ENCODE measurements at regions not wholly inside any gene's neighbourhood (a gene's known extent, or its start where the extent isn't known, plus 50 kb on each side); places are given as distances from the start of the nearest gene placed in this dataset.
"Not testable (repeated sequence)": the region's sequence is repeated elsewhere in the genome, so short reads cannot be mapped to it uniquely, and the experiment has no call there.

DNA sequence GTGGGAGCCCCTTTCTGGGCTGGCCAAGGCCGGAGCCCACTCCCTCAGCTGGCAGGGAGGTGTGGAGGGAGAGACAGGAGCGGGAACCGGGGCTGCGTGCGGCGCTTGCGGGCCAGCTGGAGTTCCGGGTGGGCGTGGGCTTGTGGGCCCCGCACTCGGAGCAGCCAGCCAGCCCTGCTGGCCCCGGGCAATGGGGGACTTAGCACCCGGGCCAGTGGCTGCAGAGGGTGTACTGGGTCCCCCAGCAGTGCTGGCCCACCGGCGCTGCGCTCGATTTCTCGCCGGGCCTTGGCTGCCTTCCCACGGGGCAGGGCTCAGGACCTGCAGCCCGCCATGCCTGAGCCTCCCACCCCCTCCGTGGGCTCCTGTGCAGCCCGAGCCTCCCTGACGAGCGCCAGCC is 1082.5 kb downstream of the PCDH17 start:
- H3K4me1 ChIP-seq (ENCODE audit: control insufficient read depth, low read depth, low read length); H3K9me3 ChIP-seq (ENCODE audit: control insufficient read depth, low read depth, low read length); H3K27me3 ChIP-seq (ENCODE audit: control insufficient read depth, insufficient read depth, low read length); H3K27ac ChIP-seq (ENCODE audit: low read length); H3K9ac ChIP-seq (ENCODE audit: low read length); H3K4me3 ChIP-seq (ENCODE audit: low read length); H3K36me3 ChIP-seq (ENCODE audit: control insufficient read depth, low read depth, low read length): not testable (repeated sequence)

DNA sequence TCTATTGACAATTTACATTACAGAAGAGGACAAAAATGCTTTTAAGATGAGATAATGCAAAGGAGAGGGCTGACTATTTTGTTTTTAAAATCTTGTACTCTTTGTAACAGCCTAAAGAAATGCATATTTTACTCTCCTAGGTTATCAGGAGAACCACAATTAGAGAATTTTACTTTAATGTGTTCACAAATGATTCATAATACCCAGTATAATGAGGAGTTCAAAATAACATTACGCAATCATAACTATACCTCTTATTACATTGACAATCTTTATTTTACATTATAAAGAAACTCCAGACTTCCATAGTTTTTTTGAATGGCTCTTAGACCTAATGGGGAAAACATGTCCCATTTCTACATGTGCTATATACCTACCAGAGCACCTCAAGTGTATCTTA is 1089.7 kb downstream of the PCDH17 start:
- Histone ChIP-seq H3K4me1 (ENCODE audit: control insufficient read depth, low read depth, low read length) (peaks cover 4% of the 10 kb centered on the region), H3K27ac (ENCODE audit: low read length) (no peak overlapping the region), H3K9ac (ENCODE audit: low read length) (no peak overlapping the region), H3K4me3 (ENCODE audit: low read length) (no peak overlapping the region), H3K9me3 (ENCODE audit: control insufficient read depth, low read depth, low read length) (no peaks in the 10 kb centered on the region), H3K27me3 (ENCODE audit: control insufficient read depth, insufficient read depth, low read length) (no peaks in the 10 kb centered on the region), H3K36me3 (ENCODE audit: control insufficient read depth, low read depth, low read length) (no peaks in the 10 kb centered on the region)

DNA sequence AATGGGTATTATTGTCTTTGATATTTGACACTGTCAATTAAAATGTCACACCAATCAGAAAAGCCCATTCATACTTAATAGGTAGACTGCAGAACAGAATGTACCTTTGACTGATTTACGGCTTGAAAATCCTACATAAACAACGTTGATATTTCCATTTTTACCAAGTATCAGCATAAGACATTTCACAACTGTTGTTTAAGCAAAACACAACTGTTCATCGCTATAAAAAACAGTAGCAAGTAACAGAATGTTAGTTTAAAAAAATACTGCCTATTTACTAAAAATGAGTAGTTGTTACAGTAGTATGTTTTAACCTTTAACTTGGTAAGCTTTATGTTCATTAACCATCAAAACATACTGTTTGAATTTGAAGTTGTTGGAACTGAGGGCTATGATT is 1096.6 kb downstream of the PCDH17 start:
- H3K9me3 ChIP-seq (ENCODE audit: control insufficient read depth, low read depth, low read length), result no peaks in the 10 kb centered on the region
- H3K27me3 ChIP-seq (ENCODE audit: control insufficient read depth, insufficient read depth, low read length), result no peaks in the 10 kb centered on the region
- H3K4me3 ChIP-seq (ENCODE audit: low read length), result no peak overlapping the region
- peaks cover 17% of the 10 kb centered on the region for H3K4me1 ChIP-seq (ENCODE audit: control insufficient read depth, low read depth, low read length)
- no peak overlapping the region for H3K9ac ChIP-seq (ENCODE audit: low read length)
- H3K27ac ChIP-seq (ENCODE audit: low read length), result no peak overlapping the region
- no peaks in the 10 kb centered on the region for H3K36me3 ChIP-seq (ENCODE audit: control insufficient read depth, low read depth, low read length)

GRCh38 chr13:58729361-58729760 is 1097.8 kb downstream of the PCDH17 start:
- Histone ChIP-seq H3K4me1 (ENCODE audit: control insufficient read depth, low read depth, low read length) (peaks cover 17% of the 10 kb centered on the region), H3K27me3 (ENCODE audit: control insufficient read depth, insufficient read depth, low read length) (no peaks in the 10 kb centered on the region), H3K36me3 (ENCODE audit: control insufficient read depth, low read depth, low read length) (no peaks in the 10 kb centered on the region), H3K9me3 (ENCODE audit: control insufficient read depth, low read depth, low read length) (no peaks in the 10 kb centered on the region), H3K9ac (ENCODE audit: low read length) (no peak overlapping the region), H3K27ac (ENCODE audit: low read length) (no peak overlapping the region), H3K4me3 (ENCODE audit: low read length) (no peak overlapping the region)

GRCh38 chr13:58744686-58745085 is 1113.1 kb downstream of the PCDH17 start:
- Histone ChIP-seq H3K4me3 (ENCODE audit: low read length) (no peak overlapping the region), H3K27me3 (ENCODE audit: control insufficient read depth, insufficient read depth, low read length) (no peaks in the 10 kb centered on the region), H3K27ac (ENCODE audit: low read length) (no peak overlapping the region), H3K9ac (ENCODE audit: low read length) (no peak overlapping the region), H3K36me3 (ENCODE audit: control insufficient read depth, low read depth, low read length) (no peaks in the 10 kb centered on the region), H3K9me3 (ENCODE audit: control insufficient read depth, low read depth, low read length) (no peaks in the 10 kb centered on the region), H3K4me1 (ENCODE audit: control insufficient read depth, low read depth, low read length) (no peaks in the 10 kb centered on the region)

DNA sequence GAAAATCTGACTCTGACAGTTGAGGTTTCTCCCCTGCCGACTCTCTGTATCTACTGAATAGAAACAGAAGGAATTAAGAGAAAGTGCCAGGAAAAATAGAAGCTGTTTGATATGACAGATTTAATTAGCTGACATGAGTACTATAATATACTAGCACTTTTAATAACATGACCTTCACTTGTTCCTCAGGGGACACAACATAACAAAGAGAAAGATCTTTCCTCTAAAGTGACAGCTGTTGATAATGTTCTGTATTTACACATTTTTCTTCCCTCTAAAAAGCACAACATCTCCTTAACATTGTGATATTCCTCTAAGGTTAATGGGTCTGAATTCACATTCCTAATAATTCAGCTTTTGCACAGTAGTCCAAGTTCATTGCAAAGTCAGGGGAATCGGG is 1136.0 kb downstream of the PCDH17 start:
- Histone ChIP-seq H3K27me3 (ENCODE audit: control insufficient read depth, insufficient read depth, low read length) (no peaks in the 10 kb centered on the region), H3K9me3 (ENCODE audit: control insufficient read depth, low read depth, low read length) (no peaks in the 10 kb centered on the region), H3K4me1 (ENCODE audit: control insufficient read depth, low read depth, low read length) (no peaks in the 10 kb centered on the region), H3K36me3 (ENCODE audit: control insufficient read depth, low read depth, low read length) (no peaks in the 10 kb centered on the region), H3K27ac (ENCODE audit: low read length) (no peak overlapping the region), H3K4me3 (ENCODE audit: low read length) (no peak overlapping the region), H3K9ac (ENCODE audit: low read length) (no peak overlapping the region)

- no peak overlapping the region for H3K27ac ChIP-seq (ENCODE audit: low read length)
- H3K36me3 ChIP-seq (ENCODE audit: control insufficient read depth, low read depth, low read length), result no peaks in the 10 kb centered on the region
- no peaks in the 10 kb centered on the region for H3K27me3 ChIP-seq (ENCODE audit: control insufficient read depth, insufficient read depth, low read length)
- H3K9ac ChIP-seq (ENCODE audit: low read length), result no peak overlapping the region
- no peak overlapping the region for H3K4me3 ChIP-seq (ENCODE audit: low read length)
- H3K4me1 ChIP-seq (ENCODE audit: control insufficient read depth, low read depth, low read length), result no peaks in the 10 kb centered on the region
- H3K9me3 ChIP-seq (ENCODE audit: control insufficient read depth, low read depth, low read length), result no peaks in the 10 kb centered on the region
Measured at GRCh38 chr13:58773280-58773859, 1141.8 kb downstream of the PCDH17 start.

- no peak overlapping the region for H3K9ac ChIP-seq (ENCODE audit: low read length)
- no peaks in the 10 kb centered on the region for H3K9me3 ChIP-seq (ENCODE audit: control insufficient read depth, low read depth, low read length)
- H3K27ac ChIP-seq (ENCODE audit: low read length), result no peak overlapping the region
- H3K27me3 ChIP-seq (ENCODE audit: control insufficient read depth, insufficient read depth, low read length), result no peaks in the 10 kb centered on the region
- H3K4me3 ChIP-seq (ENCODE audit: low read length), result no peak overlapping the region
- no peaks in the 10 kb centered on the region for H3K36me3 ChIP-seq (ENCODE audit: control insufficient read depth, low read depth, low read length)
- no peaks in the 10 kb centered on the region for H3K4me1 ChIP-seq (ENCODE audit: control insufficient read depth, low read depth, low read length)
Measured at GRCh38 chr13:58782736-58783135, 1151.2 kb downstream of the PCDH17 start.

GRCh38 chr13:58792854-58793253 is 1161.3 kb downstream of the PCDH17 start:
- H3K27me3 ChIP-seq (ENCODE audit: control insufficient read depth, insufficient read depth, low read length), result no peaks in the 10 kb centered on the region
- H3K4me3 ChIP-seq (ENCODE audit: low read length), result no peak overlapping the region
- H3K9me3 ChIP-seq (ENCODE audit: control insufficient read depth, low read depth, low read length), result no peaks in the 10 kb centered on the region
- H3K4me1 ChIP-seq (ENCODE audit: control insufficient read depth, low read depth, low read length), result peaks cover 14% of the 10 kb centered on the region
- H3K36me3 ChIP-seq (ENCODE audit: control insufficient read depth, low read depth, low read length), result no peaks in the 10 kb centered on the region
- no peak overlapping the region for H3K9ac ChIP-seq (ENCODE audit: low read length)
- no peak overlapping the region for H3K27ac ChIP-seq (ENCODE audit: low read length)

DNA sequence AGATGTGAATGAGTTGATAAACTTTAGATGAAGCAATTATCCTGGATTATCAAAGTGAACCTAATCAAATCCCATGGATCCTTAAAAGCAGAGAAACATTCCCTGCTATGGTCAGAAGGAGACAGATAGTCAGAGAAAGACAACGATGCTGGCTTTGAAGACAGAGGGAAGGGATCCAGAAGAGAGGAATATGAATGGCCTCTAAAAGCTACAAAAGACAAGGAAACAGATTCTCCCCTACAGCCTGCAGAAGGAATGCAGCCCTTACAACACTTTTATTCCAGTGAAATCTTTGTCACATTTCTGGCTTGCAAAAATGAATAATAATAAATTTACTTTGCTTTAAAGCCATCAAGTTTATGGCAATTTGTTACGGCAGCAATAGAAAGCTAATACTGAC is 1164.2 kb downstream of the PCDH17 start:
- Histone ChIP-seq H3K9ac (ENCODE audit: low read length) (no peak overlapping the region), H3K9me3 (ENCODE audit: control insufficient read depth, low read depth, low read length) (no peaks in the 10 kb centered on the region), H3K27ac (ENCODE audit: low read length) (no peak overlapping the region), H3K4me1 (ENCODE audit: control insufficient read depth, low read depth, low read length) (peaks cover 7% of the 10 kb centered on the region), H3K36me3 (ENCODE audit: control insufficient read depth, low read depth, low read length) (no peaks in the 10 kb centered on the region), H3K4me3 (ENCODE audit: low read length) (no peak overlapping the region), H3K27me3 (ENCODE audit: control insufficient read depth, insufficient read depth, low read length) (no peaks in the 10 kb centered on the region)

DNA sequence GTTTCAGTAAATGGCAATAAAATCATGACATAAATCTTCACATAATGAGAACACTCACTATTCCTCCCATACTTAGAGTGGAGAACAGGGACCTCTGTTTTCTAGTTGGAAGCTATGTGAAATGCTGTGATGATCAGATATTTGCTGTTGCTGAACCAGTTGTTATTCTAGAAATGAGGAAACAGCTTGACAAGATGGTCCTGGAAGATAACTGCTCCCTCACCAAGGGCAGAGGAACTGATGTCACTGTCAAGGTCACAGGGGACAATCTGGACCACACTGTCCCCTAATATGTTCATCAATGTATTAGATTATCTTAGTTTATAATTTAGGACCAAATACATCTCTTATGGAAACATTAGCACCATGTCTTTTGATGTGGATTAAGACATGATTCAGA is 1173.3 kb downstream of the PCDH17 start:
- Histone ChIP-seq H3K4me3 (ENCODE audit: low read length) (no peak overlapping the region), H3K36me3 (ENCODE audit: control insufficient read depth, low read depth, low read length) (no peaks in the 10 kb centered on the region), H3K9ac (ENCODE audit: low read length) (no peak overlapping the region), H3K4me1 (ENCODE audit: control insufficient read depth, low read depth, low read length) (no peaks in the 10 kb centered on the region), H3K9me3 (ENCODE audit: control insufficient read depth, low read depth, low read length) (no peaks in the 10 kb centered on the region), H3K27me3 (ENCODE audit: control insufficient read depth, insufficient read depth, low read length) (no peaks in the 10 kb centered on the region), H3K27ac (ENCODE audit: low read length) (no peak overlapping the region)

- Histone ChIP-seq H3K27me3 (ENCODE audit: control insufficient read depth, insufficient read depth, low read length) (no peaks in the 10 kb centered on the region), H3K4me1 (ENCODE audit: control insufficient read depth, low read depth, low read length) (no peaks in the 10 kb centered on the region), H3K9me3 (ENCODE audit: control insufficient read depth, low read depth, low read length) (no peaks in the 10 kb centered on the region), H3K9ac (ENCODE audit: low read length) (no peak overlapping the region), H3K4me3 (ENCODE audit: low read length) (no peak overlapping the region), H3K27ac (ENCODE audit: low read length) (no peak overlapping the region), H3K36me3 (ENCODE audit: control insufficient read depth, low read depth, low read length) (no peaks in the 10 kb centered on the region)
Measured at GRCh38 chr13:58806401-58806800, 1174.9 kb downstream of the PCDH17 start.

Data from iPS-18a (cell line).